ENCODE measurements at regions not wholly inside any gene's neighbourhood (a gene's known extent, or its start where the extent isn't known, plus 50 kb on each side); places are given as distances from the start of the nearest gene placed in this dataset.

DNA sequence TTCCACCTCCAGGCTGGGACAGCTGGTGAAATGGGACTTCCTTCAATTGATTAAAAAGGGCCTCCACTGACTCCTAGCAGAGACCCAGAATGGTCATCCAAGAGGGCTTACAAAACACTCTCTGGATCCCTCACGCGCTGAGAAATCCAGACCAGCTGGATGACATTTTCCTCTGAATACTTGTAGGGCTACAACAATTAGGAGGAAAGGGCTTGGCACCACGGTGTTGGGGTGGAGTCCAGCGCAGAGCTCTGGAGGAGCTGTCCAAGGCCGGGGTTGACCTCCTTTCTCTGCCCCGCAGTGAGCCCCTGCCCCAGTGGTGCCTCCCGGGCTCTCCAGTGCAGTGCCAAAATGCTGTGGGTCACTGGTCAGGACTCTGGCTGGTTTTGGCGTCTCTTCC is 189.0 kb upstream of the CCND2 start:
- no peak for TF ChIP-seq POLR2A (IDR thresholded peaks at IDR 0.05; ENCODE audit: low read length)
- TF ChIP-seq GATA1 (IDR thresholded peaks at IDR 0.05; ENCODE audit: low read depth, low read length): no peak

All from erythroblast (primary cell).